ENCODE measurements at regions not wholly inside any gene's neighbourhood (a gene's known extent, or its start where the extent isn't known, plus 50 kb on each side); places are given as distances from the start of the nearest gene placed in this dataset.
"Not testable (repeated sequence)": the region's sequence is repeated elsewhere in the genome, so short reads cannot be mapped to it uniquely, and the experiment has no call there.

GRCh38 chr1:177645491-177646190, 324.2 kb downstream of the SEC16B start:
- DNase-seq: peak; percentile 45

- DNase-seq: no peak
Observed at GRCh38 chr1:177640687-177641086, 329.2 kb downstream of the SEC16B start.

GRCh38 chr1:177634151-177634550, 335.7 kb downstream of the SEC16B start:
- DNase-seq: not testable (repeated sequence)

GRCh38 chr1:177632923-177633615, 336.8 kb downstream of the SEC16B start:
- no peak for DNase-seq

GRCh38 chr1:177631770-177632169, 338.1 kb downstream of the SEC16B start:
- DNase-seq: no peak

GRCh38 chr1:177629526-177629925, 340.3 kb downstream of the SEC16B start:
- DNase-seq: no peak

GRCh38 chr1:177627148-177627910, 342.5 kb downstream of the SEC16B start:
- no peak for DNase-seq

- no peak for DNase-seq
Observed at GRCh38 chr1:177620636-177621190, 349.1 kb downstream of the SEC16B start.

- no peak for DNase-seq
Observed at GRCh38 chr1:177615251-177615650, 354.6 kb downstream of the SEC16B start.

- DNase-seq: no peak
Observed at GRCh38 chr1:177611402-177611801, 358.5 kb downstream of the SEC16B start.

- DNase-seq: no peak
Observed at GRCh38 chr1:177609953-177610352, 359.9 kb downstream of the SEC16B start.

GRCh38 chr1:177600936-177601335, 368.9 kb downstream of the SEC16B start:
- DNase-seq: no peak

- no peak for DNase-seq
Observed at GRCh38 chr1:177600321-177600720, 369.5 kb downstream of the SEC16B start.

GRCh38 chr1:177597393-177597792, 372.5 kb downstream of the SEC16B start:
- DNase-seq: no peak

- no peak for DNase-seq
Observed at GRCh38 chr1:177596485-177596884, 373.4 kb downstream of the SEC16B start.

- no peak for DNase-seq
Observed at GRCh38 chr1:177593105-177593504, 376.8 kb downstream of the SEC16B start.

GRCh38 chr1:177592624-177593023, 377.2 kb downstream of the SEC16B start:
- DNase-seq: no peak

- no peak for DNase-seq
Observed at GRCh38 chr1:177591155-177591554, 378.7 kb downstream of the SEC16B start.

GRCh38 chr1:177589166-177589565, 380.7 kb downstream of the SEC16B start:
- DNase-seq: no peak

GRCh38 chr1:177586429-177586828, 383.4 kb downstream of the SEC16B start:
- no peak for DNase-seq

- peak; percentile 79 for DNase-seq
Observed at GRCh38 chr1:177585302-177586220, 384.3 kb downstream of the SEC16B start.
